ENCODE measurements at regions not wholly inside any gene's neighbourhood (a gene's known extent, or its start where the extent isn't known, plus 50 kb on each side); places are given as distances from the start of the nearest gene placed in this dataset.

DNA sequence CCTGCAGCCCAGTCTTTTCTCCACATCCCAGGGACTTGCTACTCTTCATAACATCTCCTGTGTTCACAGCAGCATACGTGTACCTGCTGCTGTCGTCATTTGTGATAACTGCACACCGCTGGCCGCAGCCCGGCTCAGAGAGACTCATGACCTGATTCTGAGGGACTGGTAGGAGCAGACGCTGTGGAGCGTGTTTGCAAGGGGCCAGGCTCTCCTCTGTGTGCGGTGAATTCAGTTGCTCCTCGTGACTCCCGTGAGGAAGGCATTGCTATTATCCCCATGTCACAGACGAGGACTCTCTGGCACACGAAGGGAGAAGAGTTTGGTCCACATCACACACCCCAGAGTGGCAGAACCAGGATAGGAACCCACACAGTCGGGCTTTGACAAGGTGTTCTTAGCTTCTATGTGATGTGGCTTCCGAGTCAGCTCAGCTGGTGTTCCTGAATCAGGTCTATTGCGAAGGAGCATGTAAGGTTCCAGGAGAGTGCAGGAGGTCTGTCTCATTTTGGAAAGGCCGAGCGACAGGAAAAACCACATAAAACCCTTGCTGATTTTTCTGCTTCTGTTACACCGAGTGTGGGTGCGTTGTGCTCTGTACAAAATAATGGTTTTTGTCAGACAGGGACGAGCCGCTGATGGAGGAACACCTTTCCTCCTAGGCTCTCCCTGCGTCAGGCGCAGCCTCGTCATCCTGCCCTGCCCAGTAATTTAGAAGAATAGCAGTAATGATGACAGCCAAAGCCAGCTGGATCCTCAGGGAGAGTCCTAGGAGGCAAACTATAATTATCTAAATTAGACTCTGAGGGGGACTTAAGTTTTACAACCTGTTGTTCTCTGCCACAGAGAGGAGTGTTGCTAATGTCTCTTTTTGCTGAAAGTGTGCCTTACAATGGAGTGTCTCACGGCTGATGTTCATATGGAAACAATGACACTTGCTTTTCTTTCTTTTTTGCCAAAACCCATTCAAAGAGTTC lies 157.5 kb upstream of the RGMA start:
- TF ChIP-seq POLR2AphosphoS5 (IDR thresholded peaks at IDR 0.05; ENCODE audit: low read depth, low read length) (no peak), SIN3A (IDR thresholded peaks at IDR 0.05; ENCODE audit: borderline replicate concordance, insufficient read depth, low read length) (no peak), TAF1 (IDR thresholded peaks at IDR 0.05; ENCODE audit: borderline replicate concordance, insufficient read depth, low read length) (no peak), FOXP2 (optimal IDR thresholded peaks at IDR 0.05; ENCODE audit: borderline replicate concordance, extremely low read depth, extremely low read length, insufficient read depth) (no peak)
- TF ChIP-seq, protein P1, sequence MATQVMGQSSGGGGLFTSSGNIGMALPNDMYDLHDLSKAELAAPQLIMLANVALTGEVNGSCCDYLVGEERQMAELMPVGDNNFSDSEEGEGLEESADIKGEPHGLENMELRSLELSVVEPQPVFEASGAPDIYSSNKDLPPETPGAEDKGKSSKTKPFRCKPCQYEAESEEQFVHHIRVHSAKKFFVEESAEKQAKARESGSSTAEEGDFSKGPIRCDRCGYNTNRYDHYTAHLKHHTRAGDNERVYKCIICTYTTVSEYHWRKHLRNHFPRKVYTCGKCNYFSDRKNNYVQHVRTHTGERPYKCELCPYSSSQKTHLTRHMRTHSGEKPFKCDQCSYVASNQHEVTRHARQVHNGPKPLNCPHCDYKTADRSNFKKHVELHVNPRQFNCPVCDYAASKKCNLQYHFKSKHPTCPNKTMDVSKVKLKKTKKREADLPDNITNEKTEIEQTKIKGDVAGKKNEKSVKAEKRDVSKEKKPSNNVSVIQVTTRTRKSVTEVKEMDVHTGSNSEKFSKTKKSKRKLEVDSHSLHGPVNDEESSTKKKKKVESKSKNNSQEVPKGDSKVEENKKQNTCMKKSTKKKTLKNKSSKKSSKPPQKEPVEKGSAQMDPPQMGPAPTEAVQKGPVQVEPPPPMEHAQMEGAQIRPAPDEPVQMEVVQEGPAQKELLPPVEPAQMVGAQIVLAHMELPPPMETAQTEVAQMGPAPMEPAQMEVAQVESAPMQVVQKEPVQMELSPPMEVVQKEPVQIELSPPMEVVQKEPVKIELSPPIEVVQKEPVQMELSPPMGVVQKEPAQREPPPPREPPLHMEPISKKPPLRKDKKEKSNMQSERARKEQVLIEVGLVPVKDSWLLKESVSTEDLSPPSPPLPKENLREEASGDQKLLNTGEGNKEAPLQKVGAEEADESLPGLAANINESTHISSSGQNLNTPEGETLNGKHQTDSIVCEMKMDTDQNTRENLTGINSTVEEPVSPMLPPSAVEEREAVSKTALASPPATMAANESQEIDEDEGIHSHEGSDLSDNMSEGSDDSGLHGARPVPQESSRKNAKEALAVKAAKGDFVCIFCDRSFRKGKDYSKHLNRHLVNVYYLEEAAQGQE (IDR thresholded peaks at IDR 0.05; ENCODE audit: insufficient read depth in 1 of 2, low read depth in 2 of 2, low read length in 2 of 2) = no peak

Measured in PFSK-1 (cell line).